AG04450 (cell line): ENCODE measurements at regions not wholly inside any gene's neighbourhood (a gene's known extent, or its start where the extent isn't known, plus 50 kb on each side); places are given as distances from the start of the nearest gene placed in this dataset.

Experiments
- CTCF ChIA-PET: fragments of 300-600, 350-600 bp; formaldehyde crosslinking; extraction: SDS; loops from one replicate; lab custom pipeline; 2022; ENCODE audit warnings: antibody characterized with exemption, inconsistent platforms; lab: Charles Lee
- POLR2A ChIA-PET: fragments of 350-600 bp; formaldehyde crosslinking; extraction: SDS; loops from one replicate; lab custom pipeline; 2021; ENCODE audit warnings: antibody characterized with exemption, inconsistent platforms; lab: Yijun Ruan, JAX
- DNase-seq: peaks from one replicate; pipeline ENCODE4 v3.0.0-alpha.2; 2011; ENCODE audit warnings: low read depth, low spot score
- H3K27ac ChIP-seq: one replicate; pipeline ENCODE4 v1.5.1; 2012; ENCODE audit warnings: low read depth, low read length, control low read depth
- H3K27me3 ChIP-seq: one replicate; pipeline ENCODE4 v1.6.0; 2012; ENCODE audit warnings: low read length; ENCODE audit not compliant: control insufficient read depth, insufficient read depth
- H3K4me3 ChIP-seq: 2 replicates; pipeline ENCODE4 v1.5.1; 2011; ENCODE audit warnings: mild to moderate bottlenecking, low read depth, low read length, control low read depth
- H3K9me3 ChIP-seq: 2 replicates; pipeline ENCODE4 v1.5.1; 2012; ENCODE audit warnings: low read length; ENCODE audit not compliant: control insufficient read depth, insufficient read depth
- TF ChIP-seq, protein P1 (sequence below): IDR thresholded peaks from 2 replicates; pipeline ENCODE4 v1.5.1; 2011; ENCODE audit warnings: low read depth, low read length, control low read depth, inconsistent platforms

DNA sequence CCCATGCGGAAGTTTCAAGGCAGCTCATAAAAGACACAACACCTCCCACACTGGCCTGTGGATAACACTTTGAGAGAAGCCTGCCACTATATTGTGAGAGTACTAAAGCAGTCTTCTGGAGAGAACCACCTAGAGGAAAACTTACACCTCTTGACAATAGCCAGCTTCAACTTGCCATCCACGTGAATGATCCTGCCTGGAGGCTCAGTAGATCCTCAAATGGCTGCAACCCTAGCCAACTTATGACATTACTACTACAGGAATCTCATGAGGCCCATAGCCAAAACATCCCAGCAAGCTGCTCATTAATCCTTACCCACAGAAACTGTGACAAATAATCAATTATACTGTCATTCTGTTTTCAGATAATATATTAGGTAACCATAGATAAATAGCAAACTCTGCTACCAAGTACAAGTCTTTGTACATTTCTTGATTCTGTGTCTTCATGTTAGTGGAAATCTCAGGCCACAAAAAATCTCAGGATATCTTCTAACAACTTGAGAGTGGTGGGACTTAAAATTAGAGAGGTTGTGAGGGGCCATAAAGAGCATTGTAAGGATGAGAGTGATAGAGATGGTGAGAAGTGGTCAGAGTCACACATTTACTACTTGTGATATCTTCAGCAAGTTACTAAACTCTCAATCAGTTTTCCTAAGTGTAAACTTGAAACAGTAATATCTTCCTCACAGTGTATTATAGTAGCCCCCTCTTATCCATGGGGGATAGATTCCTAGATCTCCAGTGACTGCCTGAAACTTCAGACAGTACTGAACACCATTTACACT lies 368.0 kb downstream of the C12orf50 start:
- H3K27me3 ChIP-seq = no peaks in the 10 kb centered on the region
- H3K27ac ChIP-seq = no peak overlapping the region
- H3K9me3 ChIP-seq = no peaks in the 10 kb centered on the region
- ChIA-PET CTCF (interaction anchor here (1.1 kb wide), 1 partner anchor 8 kb away, joined by 3 read pairs; no protein-coding TSS in a partner anchor), POLR2A (no interaction called here)
- DNase-seq = no peak
- no peak overlapping the region; the same call in 1 of the 2 replicates for H3K4me3 ChIP-seq
- TF ChIP-seq, protein P1, sequence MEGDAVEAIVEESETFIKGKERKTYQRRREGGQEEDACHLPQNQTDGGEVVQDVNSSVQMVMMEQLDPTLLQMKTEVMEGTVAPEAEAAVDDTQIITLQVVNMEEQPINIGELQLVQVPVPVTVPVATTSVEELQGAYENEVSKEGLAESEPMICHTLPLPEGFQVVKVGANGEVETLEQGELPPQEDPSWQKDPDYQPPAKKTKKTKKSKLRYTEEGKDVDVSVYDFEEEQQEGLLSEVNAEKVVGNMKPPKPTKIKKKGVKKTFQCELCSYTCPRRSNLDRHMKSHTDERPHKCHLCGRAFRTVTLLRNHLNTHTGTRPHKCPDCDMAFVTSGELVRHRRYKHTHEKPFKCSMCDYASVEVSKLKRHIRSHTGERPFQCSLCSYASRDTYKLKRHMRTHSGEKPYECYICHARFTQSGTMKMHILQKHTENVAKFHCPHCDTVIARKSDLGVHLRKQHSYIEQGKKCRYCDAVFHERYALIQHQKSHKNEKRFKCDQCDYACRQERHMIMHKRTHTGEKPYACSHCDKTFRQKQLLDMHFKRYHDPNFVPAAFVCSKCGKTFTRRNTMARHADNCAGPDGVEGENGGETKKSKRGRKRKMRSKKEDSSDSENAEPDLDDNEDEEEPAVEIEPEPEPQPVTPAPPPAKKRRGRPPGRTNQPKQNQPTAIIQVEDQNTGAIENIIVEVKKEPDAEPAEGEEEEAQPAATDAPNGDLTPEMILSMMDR = no peak

DNA sequence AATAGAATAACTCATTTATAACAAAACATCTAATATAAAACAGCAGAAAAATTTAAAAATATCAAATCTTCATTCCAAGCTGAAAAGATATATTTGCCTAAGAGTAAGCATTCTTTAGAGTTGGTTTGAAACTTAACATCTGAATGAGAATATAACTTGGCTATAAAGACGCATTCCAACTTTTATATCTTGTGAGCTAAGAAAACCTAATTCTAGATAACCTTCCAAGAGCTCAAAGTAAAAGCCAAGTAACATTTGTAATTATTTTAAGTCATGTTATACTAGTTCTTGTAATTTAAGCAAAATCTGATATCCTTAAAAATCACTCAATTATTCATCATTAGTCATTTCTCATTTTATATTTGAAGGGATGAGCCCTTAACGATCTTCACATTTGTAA lies 368.9 kb downstream of the C12orf50 start:
- CTCF ChIA-PET = no interaction called here
- TF ChIP-seq, protein P1 = no peak
- DNase-seq = no peak
- no peaks in the 10 kb centered on the region for H3K9me3 ChIP-seq
- H3K27me3 ChIP-seq = no peaks in the 10 kb centered on the region
- no peak overlapping the region for H3K27ac ChIP-seq
- POLR2A ChIA-PET = no interaction called here
- H3K4me3 ChIP-seq = no peak overlapping the region

DNA sequence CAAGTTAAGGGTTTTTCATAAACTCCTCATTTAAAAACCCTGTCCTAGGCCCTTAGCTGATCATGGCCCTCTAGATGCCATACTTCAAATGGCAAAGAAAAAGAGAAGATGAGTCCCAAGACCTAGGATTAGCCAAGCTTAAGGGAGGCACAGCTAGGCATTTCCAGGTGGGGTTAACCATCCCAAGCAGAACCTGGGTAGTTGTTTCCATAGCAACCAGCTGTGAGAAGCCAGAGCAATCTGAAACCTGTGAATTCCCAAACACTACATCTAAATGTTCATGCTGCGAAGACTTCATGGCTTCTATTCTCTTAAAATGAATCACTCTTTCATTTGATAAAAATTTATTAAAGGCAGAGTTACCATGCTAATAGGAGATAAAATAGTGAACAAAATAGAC lies 372.9 kb downstream of the C12orf50 start:
- TF ChIP-seq, protein P1 = no peak
- no peak overlapping the region for H3K27ac ChIP-seq
- H3K4me3 ChIP-seq = no peak overlapping the region
- no peaks in the 10 kb centered on the region for H3K27me3 ChIP-seq
- no peaks in the 10 kb centered on the region for H3K9me3 ChIP-seq
- ChIA-PET CTCF (no interaction called here), POLR2A (no interaction called here)
- no peak for DNase-seq

DNA sequence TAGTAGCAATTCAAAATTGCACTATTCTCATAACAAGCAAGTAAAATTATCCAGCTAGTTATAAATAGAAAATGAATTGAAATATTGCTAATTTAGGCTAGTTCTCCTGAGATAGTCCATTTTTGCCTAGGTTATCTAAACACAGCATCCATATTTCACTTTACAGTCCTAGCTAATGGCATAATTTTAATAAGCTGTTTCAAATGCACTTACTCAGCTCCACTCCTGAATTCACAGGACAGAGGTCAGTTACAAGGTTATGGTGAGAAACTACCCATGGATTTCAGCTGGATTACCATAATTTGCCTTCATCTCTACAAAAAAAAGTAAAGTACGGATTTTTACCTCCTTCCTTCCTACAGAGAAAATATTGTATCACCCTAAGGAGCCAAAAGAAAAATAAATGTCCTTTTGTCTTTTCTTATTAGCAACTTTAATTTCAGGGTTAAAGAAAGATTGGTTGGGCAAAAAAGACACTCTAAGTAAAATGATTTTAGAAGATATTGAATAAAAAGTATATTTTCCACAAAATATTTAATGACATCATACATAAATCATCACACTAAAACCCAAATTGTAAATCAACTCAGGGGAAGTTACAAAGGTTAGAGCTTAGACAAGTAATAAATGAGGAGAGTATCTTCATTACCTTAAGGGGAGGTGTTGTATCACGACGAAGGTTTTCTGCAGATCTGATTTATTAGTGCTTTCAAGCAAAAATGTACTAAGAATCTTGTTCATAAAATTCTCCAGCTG lies 377.4 kb downstream of the C12orf50 start:
- Histone ChIP-seq H3K27ac (no peak overlapping the region), H3K4me3 (no peak overlapping the region), H3K27me3 (no peaks in the 10 kb centered on the region), H3K9me3 (no peaks in the 10 kb centered on the region)
- CTCF ChIA-PET = interaction anchor here (1.5 kb wide), 1 partner anchor 10 kb away, joined by 3 read pairs; no protein-coding TSS in a partner anchor
- TF ChIP-seq, protein P1 = no peak
- no peak for DNase-seq
- POLR2A ChIA-PET = no interaction called here

DNA sequence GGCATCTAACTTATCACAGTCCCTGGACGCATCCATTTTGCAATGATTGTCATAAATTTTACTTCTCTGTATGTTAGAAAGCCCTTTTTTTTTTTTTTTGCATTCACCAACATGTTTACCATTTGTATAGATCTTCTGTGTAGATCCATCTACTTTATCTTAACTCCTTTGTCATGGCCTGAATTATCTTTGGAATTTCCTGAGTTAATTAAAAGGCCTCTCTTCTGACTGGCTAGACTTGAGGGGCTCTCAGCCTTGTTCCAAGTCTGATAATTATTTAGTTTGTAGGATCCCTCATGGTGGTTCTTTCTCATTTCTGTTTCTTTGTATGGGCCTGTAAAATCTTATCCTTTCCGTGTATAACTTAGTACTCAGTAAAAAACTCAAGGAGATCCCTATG lies 387.0 kb downstream of the C12orf50 start:
- CTCF ChIA-PET = no interaction called here
- no peak overlapping the region for H3K4me3 ChIP-seq
- no peak for DNase-seq

More for the DNA sequence above, 387.0 kb downstream of the C12orf50 start:
- Histone ChIP-seq H3K9me3 (no peaks in the 10 kb centered on the region), H3K27me3 (no peaks in the 10 kb centered on the region), H3K27ac (no peak overlapping the region)
- POLR2A ChIA-PET = no interaction called here
- TF ChIP-seq, protein P1 = no peak
